Esophagus squamous epithelium (tissue), 5 donors: ENCODE measurements at regions not wholly inside any gene's neighbourhood (a gene's known extent, or its start where the extent isn't known, plus 50 kb on each side); places are given as distances from the start of the nearest gene placed in this dataset.

Experiments
- DNase-seq: peaks from one replicate; lab custom pipeline; 2025; lab: John Stamatoyannopoulos, UW
- H3K27ac ChIP-seq, 4 donors: fragments of 200-600 bp; sonication (generic); one replicate each; pipeline ENCODE4 v1.5.1; 2016 to 2019; ENCODE audit warnings: mild to moderate bottlenecking in 1 of 4
- H3K27me3 ChIP-seq, 4 donors: fragments of 200-600 bp; sonication (generic); 1 replicate in 3 of 4; 2 replicates in 1 of 4; pipeline versions ENCODE4 v1.5.1 to v1.6.0; 2017 to 2021; ENCODE audit warnings: antibody characterized with exemption in 1 of 4
- H3K36me3 ChIP-seq, 3 donors: fragments of 200-600 bp; sonication (generic); one replicate each; pipeline ENCODE4 v1.5.1; 2016 to 2019
- H3K4me1 ChIP-seq, 3 donors: fragments of 200-600 bp; sonication (generic); one replicate each; pipeline ENCODE4 v1.5.1; 2017 to 2019
- H3K4me3 ChIP-seq, 4 donors: fragments of 200-600 bp; sonication (generic); 1 replicate in 3 of 4; 2 replicates in 1 of 4; pipeline ENCODE4 v1.5.1; 2016 to 2019; ENCODE audit warnings: mild to moderate bottlenecking in 2 of 4, moderate library complexity in 1 of 4
- H3K9me3 ChIP-seq, 3 donors: fragments of 200-600 bp; sonication (generic); one replicate each; pipeline ENCODE4 v1.5.1; 2016 to 2019
- POLR2A ChIP-seq, 4 donors: fragments of 450-650 bp; IDR thresholded peaks; one replicate each; pipeline ENCODE4 v1.6.1; 2017; ENCODE audit warnings: antibody characterized with exemption in 4 of 4, mild to moderate bottlenecking in 4 of 4, moderate library complexity in 3 of 4
- WGBS, 2 donors: methylation state at CpG; one replicate each; pipeline ENCODE4 v1.1.5; 2018; 5-methylcytosine and 5-hydroxymethylcytosine counted together
- intact Hi-C: fragments of 100-400 bp; cut with DNase I; formaldehyde crosslinking; loops from one replicate; pipeline ENCODE4 v1.15.0; 2022
- TF ChIP-seq, protein P1 (sequence below), 6 experiments: fragments of 450-650 bp in 4 of 6; fragments of 200-600 bp in 2 of 6; sonication (generic) in 2 of 6; IDR thresholded peaks; one replicate each; pipeline ENCODE4 v1.5.1; 2016 to 2019; ENCODE audit warnings: antibody characterized with exemption in 6 of 6, mild to moderate bottlenecking in 4 of 6, moderate library complexity in 4 of 6
- donor health status: DM: yes; HTN: yes; CAD: no.

DNA sequence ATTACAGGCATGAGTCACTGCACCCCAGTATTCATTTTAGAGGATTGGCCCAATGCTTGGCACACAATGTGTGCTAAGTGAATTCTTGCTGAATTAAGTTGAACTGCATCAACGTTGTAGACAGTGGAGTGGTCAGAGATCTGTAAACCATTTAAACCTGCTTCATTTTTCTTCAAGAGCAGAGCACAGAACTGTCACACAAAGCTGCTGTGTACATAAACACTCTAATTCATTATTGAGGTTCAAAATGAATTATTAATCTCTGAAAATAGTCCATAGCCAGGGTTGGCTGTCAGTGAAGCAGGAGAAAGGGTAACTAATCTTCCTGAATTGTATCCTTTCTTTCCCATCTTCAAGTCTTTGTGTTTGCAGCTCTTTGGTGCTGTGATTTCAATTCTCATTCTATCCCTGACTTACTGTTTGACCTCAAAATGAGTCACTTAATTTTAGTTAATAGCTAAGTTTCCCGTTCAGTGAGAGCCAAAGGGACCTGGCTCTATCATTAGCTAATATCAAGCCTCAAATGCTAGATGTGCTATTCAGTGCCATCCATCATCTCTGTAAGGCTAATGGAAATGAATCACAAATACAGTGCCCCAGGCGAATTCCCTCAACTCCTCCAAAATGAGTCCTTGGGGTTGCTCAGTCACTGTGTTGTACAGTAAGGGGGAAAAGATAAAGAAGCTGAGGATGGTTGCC is 77.0 kb upstream of the TSC22D1 start:
- no peak for DNase-seq
- TF ChIP-seq POLR2A (IDR thresholded peaks at IDR 0.05) = no peak
- TF ChIP-seq, protein P1, sequence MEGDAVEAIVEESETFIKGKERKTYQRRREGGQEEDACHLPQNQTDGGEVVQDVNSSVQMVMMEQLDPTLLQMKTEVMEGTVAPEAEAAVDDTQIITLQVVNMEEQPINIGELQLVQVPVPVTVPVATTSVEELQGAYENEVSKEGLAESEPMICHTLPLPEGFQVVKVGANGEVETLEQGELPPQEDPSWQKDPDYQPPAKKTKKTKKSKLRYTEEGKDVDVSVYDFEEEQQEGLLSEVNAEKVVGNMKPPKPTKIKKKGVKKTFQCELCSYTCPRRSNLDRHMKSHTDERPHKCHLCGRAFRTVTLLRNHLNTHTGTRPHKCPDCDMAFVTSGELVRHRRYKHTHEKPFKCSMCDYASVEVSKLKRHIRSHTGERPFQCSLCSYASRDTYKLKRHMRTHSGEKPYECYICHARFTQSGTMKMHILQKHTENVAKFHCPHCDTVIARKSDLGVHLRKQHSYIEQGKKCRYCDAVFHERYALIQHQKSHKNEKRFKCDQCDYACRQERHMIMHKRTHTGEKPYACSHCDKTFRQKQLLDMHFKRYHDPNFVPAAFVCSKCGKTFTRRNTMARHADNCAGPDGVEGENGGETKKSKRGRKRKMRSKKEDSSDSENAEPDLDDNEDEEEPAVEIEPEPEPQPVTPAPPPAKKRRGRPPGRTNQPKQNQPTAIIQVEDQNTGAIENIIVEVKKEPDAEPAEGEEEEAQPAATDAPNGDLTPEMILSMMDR (IDR thresholded peaks at IDR 0.05) = no peak
- H3K9me3 ChIP-seq = no peaks in the 10 kb centered on the region
- H3K27ac ChIP-seq = peak overlapping the region in 1 of 4 donors; percentile 23
- intact Hi-C loops = no loop called here
- no peaks in the 10 kb centered on the region for H3K36me3 ChIP-seq
- WGBS, 2 donors = 25 to 28% methylated on average over 3 of the region's 3 CpGs
- H3K27me3 ChIP-seq = peaks cover 0 to 13% (median 0%) of the 10 kb centered on the region in 4 donors
- H3K4me3 ChIP-seq = no peak overlapping the region
- peaks cover 0 to 7% (median 0%) of the 10 kb centered on the region in 3 donors for H3K4me1 ChIP-seq

DNA sequence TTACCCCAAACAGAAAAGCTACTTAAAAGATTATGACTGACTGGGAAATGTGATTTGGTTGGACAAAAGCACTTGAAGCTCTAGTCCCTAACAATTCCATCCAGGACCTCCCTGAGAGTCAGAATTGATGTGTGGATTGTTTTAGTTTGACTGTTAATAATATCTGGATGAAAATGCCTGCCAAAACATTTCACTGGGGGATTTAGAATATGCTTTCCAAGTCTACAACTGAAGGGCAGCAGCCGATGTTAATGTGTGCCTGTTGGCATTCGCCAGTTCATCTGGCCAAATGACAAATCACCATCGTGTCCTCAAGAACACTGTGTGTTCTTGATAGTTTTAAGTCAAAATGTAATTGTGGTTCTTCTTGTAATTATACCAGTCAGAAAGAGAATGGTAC is 76.0 kb upstream of the TSC22D1 start:
- no peak for DNase-seq
- no peak overlapping the region for H3K4me3 ChIP-seq
- TF ChIP-seq, protein P1 (IDR thresholded peaks at IDR 0.05) = no peak
- TF ChIP-seq POLR2A (IDR thresholded peaks at IDR 0.05) = no peak
- no peak overlapping the region for H3K27ac ChIP-seq
- intact Hi-C loops = no loop called here
- H3K36me3 ChIP-seq = no peaks in the 10 kb centered on the region
- WGBS, 2 donors = 50 to 55% methylated on average over 3 of the region's 3 CpGs
- no peaks in the 10 kb centered on the region for H3K9me3 ChIP-seq
- H3K4me1 ChIP-seq = peaks cover 0 to 7% (median 0%) of the 10 kb centered on the region in 3 donors
- H3K27me3 ChIP-seq = peaks cover 0 to 18% (median 0%) of the 10 kb centered on the region in 4 donors

- no peak for TF ChIP-seq POLR2A (IDR thresholded peaks at IDR 0.05)
- TF ChIP-seq, protein P1 (IDR thresholded peaks at IDR 0.05) = no peak
- intact Hi-C loops = no loop called here
- H3K4me1 ChIP-seq = peaks cover 0 to 7% (median 0%) of the 10 kb centered on the region in 3 donors
- peaks cover 0 to 18% (median 0%) of the 10 kb centered on the region in 4 donors for H3K27me3 ChIP-seq
- H3K4me3 ChIP-seq = no peak overlapping the region
- H3K27ac ChIP-seq = no peak overlapping the region
- 75 to 86% methylated on average over 3 of the region's 3 CpGs for WGBS, 2 donors
- H3K36me3 ChIP-seq = no peaks in the 10 kb centered on the region
- DNase-seq = no peak
- no peaks in the 10 kb centered on the region for H3K9me3 ChIP-seq
Observed at GRCh38 chr13:44651724-44652123, 75.6 kb upstream of the TSC22D1 start.

GRCh38 chr13:44651209-44651608 is 75.1 kb upstream of the TSC22D1 start:
- H3K36me3 ChIP-seq = no peaks in the 10 kb centered on the region
- TF ChIP-seq POLR2A (IDR thresholded peaks at IDR 0.05) = no peak
- TF ChIP-seq, protein P1 (IDR thresholded peaks at IDR 0.05) = no peak
- intact Hi-C loops = no loop called here

GRCh38 chr13:44649834-44650233 is 73.7 kb upstream of the TSC22D1 start:
- peaks cover 0 to 18% (median 0%) of the 10 kb centered on the region in 4 donors for H3K27me3 ChIP-seq
- no peaks in the 10 kb centered on the region for H3K9me3 ChIP-seq
- H3K4me1 ChIP-seq = peaks cover 0 to 7% (median 0%) of the 10 kb centered on the region in 3 donors
- no peak for DNase-seq
- H3K4me3 ChIP-seq = no peak overlapping the region
- intact Hi-C loops = no loop called here
- H3K27ac ChIP-seq = no peak overlapping the region
- no peaks in the 10 kb centered on the region for H3K36me3 ChIP-seq
- TF ChIP-seq, protein P1 (IDR thresholded peaks at IDR 0.05) = no peak
- TF ChIP-seq POLR2A (IDR thresholded peaks at IDR 0.05) = no peak

More at GRCh38 chr13:44651209-44651608, 75.1 kb upstream of the TSC22D1 start:
- H3K27me3 ChIP-seq = peaks cover 0 to 18% (median 0%) of the 10 kb centered on the region in 4 donors
- H3K4me1 ChIP-seq = peaks cover 0 to 7% (median 0%) of the 10 kb centered on the region in 3 donors
- H3K9me3 ChIP-seq = no peaks in the 10 kb centered on the region
- 0 to 24% methylated on average over 1 to 2 of the region's 2 CpGs for whole genome bisulfite sequencing, 2 donors
- H3K4me3 ChIP-seq = no peak overlapping the region
- H3K27ac ChIP-seq = no peak overlapping the region
- no peak for DNase-seq
